A673 (cell line): ENCODE measurements at regions not wholly inside any gene's neighbourhood (a gene's known extent, or its start where the extent isn't known, plus 50 kb on each side); places are given as distances from the start of the nearest gene placed in this dataset.

ENCODE experiments used
- BruUV-seq: library from RNA; stranded (reverse); fragments of 400-500 nt; replicated peaks from 2 replicates; lab custom pipeline; 2021; lab: Mats Ljungman, UMichigan
- CTCF ChIA-PET: fragments of 300-600 bp; sonication (Branson Sonifier 250); formaldehyde crosslinking; loops from one replicate; lab custom pipeline; 2022; ENCODE audit warnings: antibody characterized with exemption; lab: Charles Lee
- POLR2A ChIA-PET: fragments of 300-600 bp; sonication (Branson Sonifier 250); formaldehyde crosslinking; loops from one replicate; lab custom pipeline; 2022; ENCODE audit warnings: antibody characterized with exemption; ENCODE audit not compliant: low non-redundant PET; lab: Charles Lee
- DNase-seq: peaks from one replicate; pipeline ENCODE4 v3.0.0-alpha.2; 2015; ENCODE audit warnings: low spot score
- H3K27ac ChIP-seq: fragments of 200-600 bp; sonication (generic); 2 replicates; pipeline ENCODE4 v1.5.1; 2016; ENCODE audit warnings: mixed run types, low read depth, mild to moderate bottlenecking, mixed read lengths, antibody characterized with exemption, low read length; ENCODE audit not compliant: poor library complexity, severe bottlenecking
- H3K27me3 ChIP-seq: fragments of 200-600 bp; sonication (generic); replicated peaks from 2 replicates; pipeline ENCODE4 v1.6.1; 2017; ENCODE audit warnings: mixed run types, low read depth, mild to moderate bottlenecking, mixed read lengths, antibody characterized with exemption, low read length; ENCODE audit not compliant: insufficient read depth, poor library complexity
- H3K36me3 ChIP-seq: fragments of 200-600 bp; sonication (generic); 2 replicates; pipeline ENCODE4 v1.6.1; 2016; ENCODE audit warnings: mixed run types, mild to moderate bottlenecking, mixed read lengths, antibody characterized with exemption, low read length; ENCODE audit not compliant: insufficient read depth, poor library complexity, severe bottlenecking
- H3K4me1 ChIP-seq: fragments of 200-600 bp; sonication (generic); 2 replicates; pipeline ENCODE4 v1.6.1; 2017; ENCODE audit warnings: mixed run types, mild to moderate bottlenecking, mixed read lengths, antibody characterized with exemption, low read length; ENCODE audit not compliant: insufficient read depth, poor library complexity, severe bottlenecking
- H3K4me3 ChIP-seq: fragments of 200-600 bp; sonication (generic); 2 replicates; pipeline ENCODE4 v1.5.1; 2016; ENCODE audit warnings: low read depth, mixed run types, mild to moderate bottlenecking, mixed read lengths, low read length; ENCODE audit not compliant: poor library complexity, severe bottlenecking
- H3K9me3 ChIP-seq: fragments of 200-600 bp; sonication (generic); 2 replicates; pipeline ENCODE4 v1.6.1; 2016; ENCODE audit warnings: mixed run types, low read depth, mild to moderate bottlenecking, mixed read lengths, antibody characterized with exemption, low read length; ENCODE audit not compliant: poor library complexity, severe bottlenecking
- CTCF ChIP-seq: fragments of 300-800, 200-600 bp; sonication (generic); conservative IDR thresholded peaks from 2 replicates; pipeline ENCODE4 v1.5.1; 2017; ENCODE audit warnings: low read depth, mild to moderate bottlenecking, antibody characterized with exemption, low read length, moderate library complexity, mixed read lengths
- EZH2 ChIP-seq: fragments of 200-600 bp; sonication (generic); IDR thresholded peaks from 2 replicates; pipeline ENCODE4 v1.6.1; 2017; ENCODE audit warnings: borderline replicate concordance, low read depth, mild to moderate bottlenecking, mixed read lengths, antibody characterized with exemption, low read length; ENCODE audit not compliant: poor library complexity, severe bottlenecking
- intact Hi-C: fragments of 100-400 bp; cut with micrococcal nuclease; formaldehyde crosslinking; loops from one replicate; pipeline ENCODE4 v1.10.0; 2022; ENCODE audit not compliant: unreplicated experiment

GRCh38 chr2:109669731-109670130, 55.6 kb downstream of the SOWAHC start:
- Histone ChIP-seq H3K4me3 (no peak overlapping the region), H3K36me3 (no peaks in the 10 kb centered on the region), H3K27me3 (no peaks in the 10 kb centered on the region), H3K9me3 (no peaks in the 10 kb centered on the region), H3K27ac (no peak overlapping the region), H3K4me1 (no peaks in the 10 kb centered on the region)
- intact Hi-C loops: no loop called here
- TF ChIP-seq CTCF (no peak), EZH2 (no peak)
- ChIA-PET POLR2A (no interaction called here), CTCF (no interaction called here)
- no peak for DNase-seq
- BruUV-seq: no TSS peak

GRCh38 chr2:109670556-109671411, 56.6 kb downstream of the SOWAHC start:
- POLR2A ChIA-PET: no interaction called here
- Histone ChIP-seq H3K27me3 (no peaks in the 10 kb centered on the region), H3K36me3 (no peaks in the 10 kb centered on the region), H3K4me1 (no peaks in the 10 kb centered on the region), H3K9me3 (no peaks in the 10 kb centered on the region), H3K27ac (no peak overlapping the region), H3K4me3 (no peak overlapping the region)
- TF ChIP-seq CTCF (no peak), EZH2 (no peak)
- no peak for DNase-seq
- intact Hi-C loops: no loop called here
- CTCF ChIA-PET: no interaction called here
- no TSS peak for BruUV-seq

GRCh38 chr2:109674894-109675534, 60.9 kb downstream of the SOWAHC start:
- no peak overlapping the region for H3K27ac ChIP-seq

More at GRCh38 chr2:109674894-109675534, 60.9 kb downstream of the SOWAHC start:
- TF ChIP-seq EZH2: no peak
- no peak for TF ChIP-seq CTCF
- Histone ChIP-seq H3K27me3 (no peaks in the 10 kb centered on the region), H3K4me3 (no peak overlapping the region), H3K9me3 (no peaks in the 10 kb centered on the region), H3K4me1 (no peaks in the 10 kb centered on the region), H3K36me3 (no peaks in the 10 kb centered on the region)
- no peak for DNase-seq
- BruUV-seq: no TSS peak
- ChIA-PET POLR2A (no interaction called here), CTCF (no interaction called here)
- intact Hi-C loops: no loop called here
